CD1c-positive myeloid dendritic cell (primary cell): ENCODE measurements at regions not wholly inside any gene's neighbourhood (a gene's known extent, or its start where the extent isn't known, plus 50 kb on each side); places are given as distances from the start of the nearest gene placed in this dataset.
"Not testable (repeated sequence)": the region's sequence is repeated elsewhere in the genome, so short reads cannot be mapped to it uniquely, and the experiment has no call there.

Experiments
- DNase-seq: peaks from one replicate; pipeline ENCODE4 v3.0.0-alpha.2; 2016; ENCODE audit errors: extremely low spot score

GRCh38 chr10:2356670-2357069 is 619.3 kb upstream of the ADARB2 start:
- no peak for DNase-seq

GRCh38 chr10:2351566-2351965 is 614.2 kb upstream of the ADARB2 start:
- DNase-seq: no peak

GRCh38 chr10:2342206-2342605 is 604.9 kb upstream of the ADARB2 start:
- DNase-seq: no peak

DNA sequence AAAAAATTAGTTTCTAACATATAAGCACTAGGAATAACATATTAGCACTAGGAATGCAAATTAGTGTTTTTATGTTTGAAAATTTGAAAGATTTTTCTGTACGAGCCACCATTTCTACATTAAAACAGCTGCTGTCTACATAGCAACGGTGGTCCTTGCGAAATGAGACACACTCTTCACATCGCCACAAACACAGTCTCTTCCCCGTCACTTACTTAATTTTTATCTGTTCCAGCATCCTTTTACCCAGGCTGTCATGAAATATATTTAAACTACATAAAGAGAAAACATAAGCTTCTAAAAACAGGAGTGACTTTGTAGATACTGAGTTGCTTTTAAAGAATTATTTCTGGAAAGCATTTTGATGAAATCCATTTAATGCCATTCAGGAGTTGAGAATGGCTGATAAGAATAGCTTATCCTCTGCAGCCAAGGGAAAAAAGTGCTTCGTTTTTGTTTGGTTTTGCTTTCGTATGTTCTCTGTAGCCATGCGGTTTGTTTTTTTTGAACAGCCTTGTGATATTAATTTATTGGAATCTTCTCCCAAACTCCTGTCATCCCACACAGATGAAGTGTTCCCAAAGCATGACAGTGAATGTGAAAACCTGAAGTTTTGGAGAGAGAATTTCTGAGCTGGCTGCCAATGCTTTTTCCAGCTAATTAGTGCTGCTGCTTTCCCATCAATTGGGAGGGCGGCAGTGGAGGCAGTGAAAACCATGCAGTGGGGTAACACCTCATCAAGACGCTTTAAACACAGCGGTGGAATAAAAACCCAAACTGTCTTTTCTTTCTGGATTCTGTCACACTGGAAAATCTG is 603.7 kb upstream of the ADARB2 start:
- DNase-seq: no peak

GRCh38 chr10:2335626-2336025 is 598.3 kb upstream of the ADARB2 start:
- no peak for DNase-seq

GRCh38 chr10:2334575-2334974 is 597.2 kb upstream of the ADARB2 start:
- no peak for DNase-seq

DNA sequence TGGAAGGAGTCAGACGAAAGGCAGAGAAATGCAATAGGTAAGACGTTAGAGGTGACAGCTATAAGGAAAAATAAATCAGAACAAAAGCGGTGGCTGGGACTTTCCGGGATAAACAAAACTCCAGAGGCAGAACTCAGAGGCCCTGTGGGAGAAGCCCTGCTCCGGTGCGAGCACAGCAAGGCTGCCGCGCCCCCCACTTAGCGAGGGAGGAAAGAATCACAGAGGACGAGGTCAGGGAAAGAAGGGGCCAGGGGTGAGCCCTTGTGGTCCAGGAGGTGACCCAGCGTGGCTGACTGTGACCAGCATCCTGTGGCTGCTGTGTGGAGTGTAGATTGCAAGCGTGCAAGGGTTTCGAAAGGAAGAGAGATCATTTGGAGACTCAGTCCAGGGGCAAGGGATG is 591.8 kb upstream of the ADARB2 start:
- DNase-seq: no peak

- no peak for DNase-seq
Measured at GRCh38 chr10:2326411-2326810, 589.1 kb upstream of the ADARB2 start.

DNA sequence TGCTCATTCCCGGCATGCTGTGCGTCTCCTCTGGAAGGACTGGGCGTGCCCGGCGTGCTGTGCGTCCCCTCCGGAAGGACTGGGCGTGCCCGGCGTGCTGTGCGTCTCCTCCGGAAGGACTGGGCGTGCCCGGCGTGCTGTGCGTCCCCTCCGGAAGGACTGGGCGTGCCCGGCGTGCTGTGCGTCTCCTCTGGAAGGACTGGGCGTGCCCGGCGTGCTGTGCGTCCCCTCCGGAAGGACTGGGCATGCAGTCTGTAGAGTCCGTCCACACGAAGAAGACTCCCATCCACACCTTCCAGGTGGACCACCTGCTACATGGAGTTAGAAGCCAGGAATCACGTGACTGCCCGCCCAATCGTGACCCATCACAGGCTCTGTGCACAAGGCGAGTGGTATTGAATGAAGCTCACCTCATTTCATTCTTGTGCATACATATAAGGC is 577.7 kb upstream of the ADARB2 start:
- not testable (repeated sequence) for DNase-seq

DNA sequence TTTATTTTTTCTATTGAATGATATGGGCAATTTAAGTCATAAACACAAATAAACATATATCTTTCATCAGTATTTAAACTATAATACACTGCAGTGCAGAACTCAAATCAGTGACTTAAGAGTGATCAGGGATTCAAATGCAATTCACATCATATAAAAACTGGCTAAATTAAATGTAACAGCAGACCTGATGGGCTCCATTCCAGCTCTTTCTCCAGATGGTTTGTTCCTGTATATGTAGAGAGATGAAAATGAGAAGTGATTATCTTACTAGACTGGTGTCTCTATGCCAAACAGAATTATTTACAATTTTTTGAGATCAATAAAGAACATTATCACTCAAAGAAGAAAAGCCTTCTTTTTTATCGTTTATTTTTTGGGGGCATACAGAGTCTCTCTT is 568.8 kb upstream of the ADARB2 start:
- no peak for DNase-seq

GRCh38 chr10:2303169-2303568 is 565.8 kb upstream of the ADARB2 start:
- no peak for DNase-seq

GRCh38 chr10:2301227-2301626 is 563.9 kb upstream of the ADARB2 start:
- no peak for DNase-seq

- DNase-seq: no peak
Measured at GRCh38 chr10:2300231-2300630, 562.9 kb upstream of the ADARB2 start.

DNA sequence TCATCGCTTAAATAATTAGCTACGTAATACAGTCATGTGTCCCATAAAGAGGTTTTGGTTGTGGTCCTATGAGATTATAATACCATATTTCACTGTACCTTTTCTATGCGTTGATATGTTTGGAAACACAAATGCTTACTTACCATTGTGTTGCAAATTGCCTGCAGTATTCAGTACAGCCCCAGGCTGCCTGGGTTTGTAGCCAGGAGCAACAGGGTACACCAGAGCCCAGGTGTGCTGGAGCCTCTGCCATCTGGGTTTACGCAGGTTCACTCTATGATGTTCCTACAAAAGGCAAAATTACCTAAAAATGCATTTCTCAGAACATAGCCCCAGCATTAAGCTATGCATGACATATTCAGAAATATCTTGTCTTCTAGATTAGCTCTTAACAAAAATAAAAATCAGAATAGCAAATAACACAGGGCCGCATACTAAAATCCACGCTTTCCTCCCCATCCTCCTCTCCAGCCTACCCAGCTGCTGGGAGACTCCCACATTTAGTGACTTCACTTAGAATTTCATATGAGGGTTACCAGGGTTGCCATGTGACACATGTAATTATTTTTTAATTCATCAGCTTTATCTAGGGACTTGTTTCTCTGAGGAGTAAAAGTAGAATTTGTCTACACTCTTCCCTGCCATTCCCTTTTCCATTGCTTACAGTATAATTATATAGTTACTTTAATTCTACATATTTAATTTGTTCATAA is 559.0 kb upstream of the ADARB2 start:
- DNase-seq: no peak

DNA sequence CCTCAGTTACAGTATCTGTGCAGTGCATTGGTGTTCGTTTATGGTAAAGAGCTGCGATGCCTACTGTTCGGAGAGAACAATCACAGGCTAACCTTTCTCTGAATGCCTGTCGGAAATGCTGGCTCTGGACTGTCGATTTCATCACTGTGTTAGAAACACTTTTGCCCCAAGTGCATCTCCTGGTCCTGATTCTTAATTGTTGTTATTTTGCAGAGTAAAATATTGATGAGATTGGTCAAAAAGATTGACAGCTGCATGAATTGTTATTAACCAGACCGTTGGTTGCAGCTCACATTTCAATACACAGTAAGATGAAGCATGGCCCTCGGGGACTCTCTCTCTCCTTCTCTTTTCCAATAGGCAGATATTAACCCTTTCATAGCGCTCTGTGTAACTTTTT is 557.4 kb upstream of the ADARB2 start:
- DNase-seq: no peak

GRCh38 chr10:2284071-2284470 is 546.7 kb upstream of the ADARB2 start:
- DNase-seq: no peak

GRCh38 chr10:2282202-2282601 is 544.9 kb upstream of the ADARB2 start:
- no peak for DNase-seq

DNA sequence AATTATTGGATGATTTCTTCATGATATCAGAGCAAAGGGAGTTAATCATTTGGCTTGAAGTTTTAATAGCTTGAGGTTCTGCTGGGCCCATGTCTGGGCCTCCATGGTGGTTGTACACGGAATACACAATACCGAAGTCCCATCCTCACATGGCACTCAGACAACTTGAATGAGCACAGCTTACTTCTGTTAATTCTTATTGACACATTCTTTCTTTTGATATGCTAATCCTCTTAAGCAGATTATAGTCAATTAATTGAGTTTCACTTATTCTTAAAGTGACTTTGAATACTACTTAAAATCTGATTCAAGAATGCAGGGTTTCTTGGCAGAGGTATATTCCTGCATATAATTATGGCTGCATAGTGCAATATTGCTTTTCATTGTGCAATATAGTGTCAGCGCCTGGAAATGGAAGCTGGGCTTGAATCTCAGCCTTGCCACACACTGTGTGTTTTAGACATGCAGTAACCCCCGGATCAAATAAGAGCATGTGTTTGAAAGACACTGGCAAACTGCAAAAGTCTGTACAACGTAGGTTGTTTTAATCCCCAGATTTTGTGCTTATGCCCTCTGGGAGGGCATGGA is 543.5 kb upstream of the ADARB2 start:
- no peak for DNase-seq

GRCh38 chr10:2279711-2280110 is 542.4 kb upstream of the ADARB2 start:
- no peak for DNase-seq

DNA sequence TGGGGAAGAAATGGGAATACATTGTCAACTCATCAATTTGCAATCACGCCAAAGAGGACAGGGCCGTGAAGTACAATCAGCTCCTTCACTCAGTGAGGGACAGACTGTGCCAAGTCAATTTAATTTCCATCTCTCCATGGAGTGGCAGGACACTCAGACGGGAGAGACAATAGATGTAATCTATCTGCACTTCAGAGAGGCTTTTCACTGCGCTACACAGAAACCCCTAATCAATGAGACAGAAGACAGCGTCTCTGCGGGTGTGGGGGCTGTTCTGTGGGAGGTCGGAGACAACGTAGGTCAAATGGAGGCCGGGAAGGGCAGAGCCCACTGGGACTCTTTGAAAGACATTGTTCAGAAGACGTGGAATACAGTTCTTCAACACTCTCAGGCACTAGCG is 541.0 kb upstream of the ADARB2 start:
- DNase-seq: no peak

GRCh38 chr10:2263561-2263960 is 526.2 kb upstream of the ADARB2 start:
- DNase-seq: no peak

GRCh38 chr10:2262878-2263277 is 525.6 kb upstream of the ADARB2 start:
- no peak for DNase-seq

- DNase-seq: no peak
Measured at GRCh38 chr10:2262333-2262732, 525.0 kb upstream of the ADARB2 start.
